NB4 (cell line): ENCODE measurements at regions not wholly inside any gene's neighbourhood (a gene's known extent, or its start where the extent isn't known, plus 50 kb on each side); places are given as distances from the start of the nearest gene placed in this dataset.
"Not testable (repeated sequence)": the region's sequence is repeated elsewhere in the genome, so short reads cannot be mapped to it uniquely, and the experiment has no call there.

Experiments
- DNase-seq: peaks from one replicate; pipeline ENCODE4 v3.0.0; 2010; ENCODE audit warnings: low read depth
- H3K4me3 ChIP-seq: one replicate; pipeline ENCODE4 v1.5.1; 2011; ENCODE audit warnings: mild to moderate bottlenecking, low read depth, low read length, moderate library complexity
- MYC ChIP-seq: IDR thresholded peaks from 2 replicates; pipeline ENCODE4 v1.6.1; 2011; ENCODE audit warnings: low read depth, low read length
- POLR2A ChIP-seq: IDR thresholded peaks from 2 replicates; pipeline ENCODE4 v1.6.1; 2011; ENCODE audit warnings: mild to moderate bottlenecking; ENCODE audit not compliant: insufficient read length; ENCODE audit errors: extremely low read depth
- TF ChIP-seq, protein P1 (sequence below): IDR thresholded peaks from 2 replicates; pipeline ENCODE4 v1.6.1; 2011; ENCODE audit warnings: low read depth, low read length
- TF ChIP-seq, protein P2 (sequence below): IDR thresholded peaks from one replicate; pipeline ENCODE4 v1.5.1; 2012; ENCODE audit warnings: low read depth, low read length

- H3K4me3 ChIP-seq = no peak overlapping the region
- TF ChIP-seq, protein P1, sequence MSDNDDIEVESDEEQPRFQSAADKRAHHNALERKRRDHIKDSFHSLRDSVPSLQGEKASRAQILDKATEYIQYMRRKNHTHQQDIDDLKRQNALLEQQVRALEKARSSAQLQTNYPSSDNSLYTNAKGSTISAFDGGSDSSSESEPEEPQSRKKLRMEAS = no peak
- TF ChIP-seq, protein P2, sequence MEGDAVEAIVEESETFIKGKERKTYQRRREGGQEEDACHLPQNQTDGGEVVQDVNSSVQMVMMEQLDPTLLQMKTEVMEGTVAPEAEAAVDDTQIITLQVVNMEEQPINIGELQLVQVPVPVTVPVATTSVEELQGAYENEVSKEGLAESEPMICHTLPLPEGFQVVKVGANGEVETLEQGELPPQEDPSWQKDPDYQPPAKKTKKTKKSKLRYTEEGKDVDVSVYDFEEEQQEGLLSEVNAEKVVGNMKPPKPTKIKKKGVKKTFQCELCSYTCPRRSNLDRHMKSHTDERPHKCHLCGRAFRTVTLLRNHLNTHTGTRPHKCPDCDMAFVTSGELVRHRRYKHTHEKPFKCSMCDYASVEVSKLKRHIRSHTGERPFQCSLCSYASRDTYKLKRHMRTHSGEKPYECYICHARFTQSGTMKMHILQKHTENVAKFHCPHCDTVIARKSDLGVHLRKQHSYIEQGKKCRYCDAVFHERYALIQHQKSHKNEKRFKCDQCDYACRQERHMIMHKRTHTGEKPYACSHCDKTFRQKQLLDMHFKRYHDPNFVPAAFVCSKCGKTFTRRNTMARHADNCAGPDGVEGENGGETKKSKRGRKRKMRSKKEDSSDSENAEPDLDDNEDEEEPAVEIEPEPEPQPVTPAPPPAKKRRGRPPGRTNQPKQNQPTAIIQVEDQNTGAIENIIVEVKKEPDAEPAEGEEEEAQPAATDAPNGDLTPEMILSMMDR = no peak
- TF ChIP-seq POLR2A (no peak), MYC (no peak)
- DNase-seq = no peak
Measured at GRCh38 chr6:9841886-9842725, 572.8 kb downstream of the TFAP2A start.

DNA sequence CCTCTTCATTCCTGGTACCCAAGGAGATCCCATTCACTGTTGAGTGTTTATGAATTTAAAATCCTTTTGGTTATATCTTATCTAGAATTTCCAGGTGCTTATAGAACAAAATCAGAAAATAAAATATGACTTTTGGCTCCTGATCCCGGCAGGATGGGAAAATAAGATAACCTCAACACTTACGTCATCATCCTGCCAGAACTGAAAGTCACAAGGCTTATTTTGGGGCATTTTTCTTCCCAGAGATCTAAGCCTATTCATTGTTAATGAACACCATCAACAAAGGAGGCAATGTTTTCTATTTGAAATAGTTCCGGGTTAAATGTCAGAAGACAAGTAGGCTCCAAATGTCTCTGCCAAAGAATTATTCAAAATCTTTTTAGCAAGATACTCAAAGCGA is 580.6 kb downstream of the TFAP2A start:
- no peak for DNase-seq
- TF ChIP-seq POLR2A (no peak), MYC (no peak)
- TF ChIP-seq, protein P2 = no peak
- TF ChIP-seq, protein P1 = no peak

DNA sequence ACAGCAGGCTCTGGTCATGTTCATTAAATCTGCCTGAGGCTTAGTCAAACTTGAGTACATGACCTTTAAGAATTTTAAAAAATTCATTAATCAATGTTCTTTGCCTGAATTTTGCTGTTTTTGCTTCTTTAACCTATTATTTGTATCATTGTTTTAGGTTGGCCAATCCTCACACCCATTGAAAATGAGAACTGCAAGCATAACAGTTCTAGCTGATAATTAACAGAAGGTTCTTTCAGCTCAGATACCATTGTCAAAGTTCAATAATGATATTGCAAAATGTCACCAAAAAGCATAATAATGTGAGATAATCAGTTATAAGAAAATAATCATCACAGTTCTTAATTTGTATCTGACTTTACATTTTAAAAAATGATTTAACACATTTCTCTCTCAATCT is 583.1 kb downstream of the TFAP2A start:
- no peak for DNase-seq
- H3K4me3 ChIP-seq = no peak overlapping the region
- no peak for TF ChIP-seq POLR2A

More for the DNA sequence above, 580.6 kb downstream of the TFAP2A start:
- no peak overlapping the region for H3K4me3 ChIP-seq

DNA sequence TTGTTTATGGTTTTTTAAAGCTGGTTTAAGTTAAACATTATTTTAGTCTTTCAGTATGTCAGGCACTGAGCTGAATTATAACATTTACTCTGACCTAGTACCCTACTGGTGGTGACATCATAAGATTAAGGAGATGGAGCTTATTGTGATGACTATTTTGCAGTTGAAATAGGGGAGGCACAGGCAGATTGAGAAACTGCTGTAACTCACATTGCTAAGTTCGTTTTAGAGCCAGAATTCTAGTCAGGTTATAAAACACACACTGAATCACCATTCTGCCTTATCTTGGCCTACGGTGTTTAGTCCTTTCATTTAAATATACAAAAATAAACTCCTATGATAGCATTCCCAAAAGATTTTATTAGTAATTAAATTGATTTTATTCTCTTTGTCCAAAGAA is 584.1 kb downstream of the TFAP2A start:
- DNase-seq = no peak
- TF ChIP-seq MYC = no peak
- TF ChIP-seq, protein P2 = no peak
- TF ChIP-seq, protein P1 = no peak
- TF ChIP-seq POLR2A = no peak
- H3K4me3 ChIP-seq = no peak overlapping the region

GRCh38 chr6:9825526-9825925 is 589.3 kb downstream of the TFAP2A start:
- TF ChIP-seq POLR2A (no peak), MYC (no peak)
- TF ChIP-seq, protein P1 = no peak
- TF ChIP-seq, protein P2 = no peak
- DNase-seq = no peak
- H3K4me3 ChIP-seq = no peak overlapping the region

DNA sequence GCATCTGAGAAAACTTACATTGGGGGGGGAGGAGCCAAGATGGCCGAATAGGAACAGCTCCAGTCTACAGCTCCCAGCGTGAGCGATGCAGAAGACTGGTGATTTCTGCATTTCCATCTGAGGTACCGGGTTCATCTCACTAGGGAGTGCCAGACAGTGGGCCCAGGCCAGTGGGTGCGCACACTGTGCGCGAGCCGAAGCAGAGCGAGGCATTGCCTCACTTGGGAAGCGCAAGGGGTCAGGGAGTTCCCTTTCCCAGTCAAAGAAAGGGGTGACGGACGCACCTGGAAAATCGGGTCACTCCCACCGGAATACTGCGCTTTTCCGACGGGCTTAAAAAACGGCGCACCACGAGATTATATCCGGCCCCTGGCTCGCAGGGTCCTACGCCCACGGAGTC is 604.1 kb downstream of the TFAP2A start:
- not testable (repeated sequence) for H3K4me3 ChIP-seq

GRCh38 chr6:9810286-9810685 is 604.6 kb downstream of the TFAP2A start:
- TF ChIP-seq, protein P1 = no peak
- TF ChIP-seq, protein P2 = no peak
- TF ChIP-seq MYC = no peak
- TF ChIP-seq POLR2A = no peak
- H3K4me3 ChIP-seq = no peak overlapping the region
- no peak for DNase-seq

More for the DNA sequence above, 604.1 kb downstream of the TFAP2A start:
- not testable (repeated sequence) for DNase-seq
